Astrocyte of the spinal cord (primary cell): ENCODE measurements at regions not wholly inside any gene's neighbourhood (a gene's known extent, or its start where the extent isn't known, plus 50 kb on each side); places are given as distances from the start of the nearest gene placed in this dataset.

ENCODE experiments used
- DNase-seq: peaks from one replicate; pipeline ENCODE4 v3.0.0; 2011; ENCODE audit warnings: low read depth, low spot score
- H3K4me3 ChIP-seq: 2 replicates; pipeline ENCODE4 v1.5.1; 2011; ENCODE audit warnings: low read depth, mild to moderate bottlenecking, low read length, moderate library complexity
- CTCF ChIP-seq: IDR thresholded peaks from 2 replicates; pipeline ENCODE4 v1.5.1; 2012; ENCODE audit warnings: low read depth, mild to moderate bottlenecking, low read length, inconsistent platforms
- in situ Hi-C: cut with HindIII; loops from 2 replicates; pipeline ENCODE4 v1.10.0; 2017; ENCODE audit warnings: low sequenced_read_pairs

- no peak overlapping the region for H3K4me3 ChIP-seq
- no peak for TF ChIP-seq CTCF
- in situ Hi-C loops = no loop called here
- DNase-seq = no peak
Observed at GRCh38 chr12:41706376-41706775, 438.3 kb downstream of the GXYLT1 start.

GRCh38 chr12:41701943-41702601, 442.6 kb downstream of the GXYLT1 start:
- no peak overlapping the region for H3K4me3 ChIP-seq
- in situ Hi-C loops = no loop called here
- no peak for TF ChIP-seq CTCF
- DNase-seq = no peak

GRCh38 chr12:41700940-41701339, 443.7 kb downstream of the GXYLT1 start:
- no peak for DNase-seq
- no peak overlapping the region for H3K4me3 ChIP-seq
- no peak for TF ChIP-seq CTCF
- in situ Hi-C loops = no loop called here

GRCh38 chr12:41699658-41700057, 445.0 kb downstream of the GXYLT1 start:
- DNase-seq = no peak

GRCh38 chr12:41697161-41697560, 447.5 kb downstream of the GXYLT1 start:
- no peak overlapping the region for H3K4me3 ChIP-seq
- no peak for TF ChIP-seq CTCF
- in situ Hi-C loops = no loop called here
- DNase-seq = no peak

More at GRCh38 chr12:41699658-41700057, 445.0 kb downstream of the GXYLT1 start:
- no peak overlapping the region for H3K4me3 ChIP-seq
- no peak for TF ChIP-seq CTCF
- in situ Hi-C loops = no loop called here

- no peak for TF ChIP-seq CTCF
- in situ Hi-C loops = no loop called here
- H3K4me3 ChIP-seq = no peak overlapping the region
- no peak for DNase-seq
Observed at GRCh38 chr12:41684997-41685396, 459.7 kb downstream of the GXYLT1 start.
